Stomach (tissue), 8 donors: ENCODE measurements at regions not wholly inside any gene's neighbourhood (a gene's known extent, or its start where the extent isn't known, plus 50 kb on each side); places are given as distances from the start of the nearest gene placed in this dataset.

Source experiments
- DNase-seq, 2 donors: peaks; one replicate each; pipeline versions ENCODE4 v3.0.0 to v3.0.0-alpha.2; 2013 to 2019
- H3K27ac ChIP-seq, 5 donors: fragments of 200-600 bp in 4 of 5; sonication (generic) in 4 of 5; one replicate each; pipeline ENCODE4 v1.5.1; 2013 to 2019; ENCODE audit warnings: mild to moderate bottlenecking in 1 of 5, moderate library complexity in 1 of 5
- H3K27me3 ChIP-seq, 3 donors: fragments of 200-600 bp; sonication (generic); one replicate each; pipeline ENCODE4 v1.5.1; 2017 to 2019; ENCODE audit warnings: mixed run types in 1 of 3
- H3K36me3 ChIP-seq, 4 donors: fragments of 200-600 bp; sonication (generic); 1 replicate in 3 of 4; 2 replicates in 1 of 4; pipeline ENCODE4 v1.5.1; 2016 to 2019
- H3K4me1 ChIP-seq, 4 donors: fragments of 200-600 bp; sonication (generic); one replicate each; pipeline ENCODE4 v1.5.1; 2016 to 2019
- H3K4me3 ChIP-seq, 4 donors: fragments of 200-600 bp; sonication (generic) in 3 of 4; one replicate each; pipeline ENCODE4 v1.5.1; 2016 to 2019; ENCODE audit warnings: mild to moderate bottlenecking in 1 of 4
- H3K9me3 ChIP-seq, 4 donors: fragments of 200-600 bp; sonication (generic); one replicate each; pipeline ENCODE4 v1.5.1; 2016 to 2019
- EP300 ChIP-seq: sonication (generic); formaldehyde crosslinking; IDR thresholded peaks from one replicate; pipeline ENCODE4 v1.6.1; 2017; ENCODE audit warnings: antibody characterized with exemption
- POLR2A ChIP-seq, 4 donors: fragments of 450-650 bp; IDR thresholded peaks; one replicate each; pipeline ENCODE4 v1.6.1; 2016; ENCODE audit warnings: antibody characterized with exemption in 4 of 4, control low read depth in 2 of 4, mild to moderate bottlenecking in 1 of 4, moderate library complexity in 1 of 4
- POLR2AphosphoS5 ChIP-seq, 3 donors: sonication (generic); formaldehyde crosslinking; IDR thresholded peaks; one replicate each; pipeline ENCODE4 v1.6.1; 2016; ENCODE audit warnings: antibody characterized with exemption in 3 of 3
- WGBS, 5 donors: extraction: QIAGEN DNeasy Blood & Tissue Kit in 3 of 5; methylation state at CpG; one replicate each; pipeline versions ENCODE4 v1.1.5 to v1.1.7; 2013 to 2018; 5-methylcytosine and 5-hydroxymethylcytosine counted together
- intact Hi-C: fragments of 100-400 bp; cut with DNase I; formaldehyde crosslinking; loops from one replicate; pipeline ENCODE4 v1.15.1; 2023; ENCODE audit warnings: low total_unique reads
- TF ChIP-seq, protein P1 (sequence below), 7 experiments: fragments of 450-650 bp in 4 of 7; fragments of 200-600 bp in 3 of 7; sonication (generic) in 3 of 7; IDR thresholded peaks; one replicate each; pipeline ENCODE4 v1.5.1; 2016 to 2019; ENCODE audit warnings: antibody characterized with exemption in 7 of 7, control low read depth in 2 of 7, mild to moderate bottlenecking in 1 of 7
- donor health status: healthy with polysubstance abuse.
- donor health status: Bipolar disorder and iron deficiency.
- donor health status: healthy.

DNA sequence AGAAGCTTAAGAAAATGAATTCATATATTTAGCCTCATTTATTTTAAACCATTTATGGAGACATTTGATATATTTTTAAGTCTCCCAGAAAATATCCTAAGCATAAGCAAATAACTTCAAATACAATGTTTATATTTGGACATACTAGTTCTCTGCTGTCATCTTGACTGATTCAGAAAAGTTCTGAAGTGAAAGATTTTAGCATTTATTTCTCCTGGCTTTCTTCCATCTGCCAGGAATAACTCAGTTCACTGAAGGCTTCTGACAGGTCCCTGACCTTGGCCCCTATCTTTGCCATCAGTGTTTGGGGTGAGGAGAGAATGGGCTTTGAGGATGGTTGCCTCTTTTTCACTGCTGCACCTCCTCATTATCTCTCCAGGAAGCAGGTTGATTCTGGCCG lies 115.7 kb downstream of the SLIT2 start:
- Histone ChIP-seq H3K36me3 (no peaks in the 10 kb centered on the region), H3K27me3 (no peaks in the 10 kb centered on the region), H3K9me3 (no peaks in the 10 kb centered on the region), H3K4me1 (peaks cover 0 to 6% (median 0%) of the 10 kb centered on the region in 4 donors), H3K4me3 (no peak overlapping the region), H3K27ac (no peak overlapping the region)
- intact Hi-C loops = no loop called here
- TF ChIP-seq POLR2AphosphoS5 (IDR thresholded peaks at IDR 0.05) (no peak), EP300 (no peak), POLR2A (IDR thresholded peaks at IDR 0.05) (no peak)
- TF ChIP-seq, protein P1, sequence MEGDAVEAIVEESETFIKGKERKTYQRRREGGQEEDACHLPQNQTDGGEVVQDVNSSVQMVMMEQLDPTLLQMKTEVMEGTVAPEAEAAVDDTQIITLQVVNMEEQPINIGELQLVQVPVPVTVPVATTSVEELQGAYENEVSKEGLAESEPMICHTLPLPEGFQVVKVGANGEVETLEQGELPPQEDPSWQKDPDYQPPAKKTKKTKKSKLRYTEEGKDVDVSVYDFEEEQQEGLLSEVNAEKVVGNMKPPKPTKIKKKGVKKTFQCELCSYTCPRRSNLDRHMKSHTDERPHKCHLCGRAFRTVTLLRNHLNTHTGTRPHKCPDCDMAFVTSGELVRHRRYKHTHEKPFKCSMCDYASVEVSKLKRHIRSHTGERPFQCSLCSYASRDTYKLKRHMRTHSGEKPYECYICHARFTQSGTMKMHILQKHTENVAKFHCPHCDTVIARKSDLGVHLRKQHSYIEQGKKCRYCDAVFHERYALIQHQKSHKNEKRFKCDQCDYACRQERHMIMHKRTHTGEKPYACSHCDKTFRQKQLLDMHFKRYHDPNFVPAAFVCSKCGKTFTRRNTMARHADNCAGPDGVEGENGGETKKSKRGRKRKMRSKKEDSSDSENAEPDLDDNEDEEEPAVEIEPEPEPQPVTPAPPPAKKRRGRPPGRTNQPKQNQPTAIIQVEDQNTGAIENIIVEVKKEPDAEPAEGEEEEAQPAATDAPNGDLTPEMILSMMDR (IDR thresholded peaks at IDR 0.05) = no peak
- WGBS, 5 donors = 30 to 45% (median 33%) methylated on average over 1 of the region's 1 CpG
- no peak for DNase-seq

- Histone ChIP-seq H3K36me3 (no peaks in the 10 kb centered on the region), H3K27ac (no peak overlapping the region), H3K4me1 (peaks cover 0 to 6% (median 0%) of the 10 kb centered on the region in 4 donors), H3K27me3 (no peaks in the 10 kb centered on the region), H3K9me3 (no peaks in the 10 kb centered on the region), H3K4me3 (no peak overlapping the region)
- TF ChIP-seq EP300 (no peak), POLR2AphosphoS5 (IDR thresholded peaks at IDR 0.05) (no peak), POLR2A (IDR thresholded peaks at IDR 0.05) (no peak)
- TF ChIP-seq, protein P1 (IDR thresholded peaks at IDR 0.05) = no peak
- peak in 1 of 2 donors; percentile 12 for DNase-seq
- WGBS, 5 donors = 39 to 66% (median 53%) methylated on average over 1 of the region's 1 CpG
- intact Hi-C loops = no loop called here
These were observed 117.2 kb downstream of the SLIT2 start for GRCh38 chr4:20368926-20369325.

- Histone ChIP-seq H3K36me3 (no peaks in the 10 kb centered on the region), H3K4me3 (no peak overlapping the region), H3K9me3 (no peaks in the 10 kb centered on the region), H3K27me3 (no peaks in the 10 kb centered on the region), H3K4me1 (peaks cover 0 to 6% (median 0%) of the 10 kb centered on the region in 4 donors), H3K27ac (no peak overlapping the region)
- 79 to 94% (median 85%) methylated on average over 2 of the region's 2 CpGs for WGBS, 5 donors
- TF ChIP-seq EP300 (no peak), POLR2A (IDR thresholded peaks at IDR 0.05) (no peak), POLR2AphosphoS5 (IDR thresholded peaks at IDR 0.05) (no peak)
- TF ChIP-seq, protein P1 (IDR thresholded peaks at IDR 0.05) = no peak
- intact Hi-C loops = no loop called here
- DNase-seq = peak in 1 of 2 donors; percentile 51
These were observed 118.6 kb downstream of the SLIT2 start for GRCh38 chr4:20370274-20370673.

- no peaks in the 10 kb centered on the region for H3K4me1 ChIP-seq
- H3K4me3 ChIP-seq = no peak overlapping the region
- no peak overlapping the region for H3K27ac ChIP-seq
- DNase-seq = no peak
- H3K27me3 ChIP-seq = no peaks in the 10 kb centered on the region
- no peaks in the 10 kb centered on the region for H3K9me3 ChIP-seq
- intact Hi-C loops = no loop called here
- H3K36me3 ChIP-seq = no peaks in the 10 kb centered on the region
- TF ChIP-seq POLR2AphosphoS5 (IDR thresholded peaks at IDR 0.05) (no peak), POLR2A (IDR thresholded peaks at IDR 0.05) (no peak), EP300 (no peak)
- TF ChIP-seq, protein P1 (IDR thresholded peaks at IDR 0.05) = no peak
- WGBS, 5 donors = 43 to 58% (median 48%) methylated on average over 2 of the region's 2 CpGs
These were observed 124.4 kb downstream of the SLIT2 start for GRCh38 chr4:20376070-20376469.
